GM21529 (cell line): ENCODE measurements at regions not wholly inside any gene's neighbourhood (a gene's known extent, or its start where the extent isn't known, plus 50 kb on each side); places are given as distances from the start of the nearest gene placed in this dataset.
"Not testable (repeated sequence)": the region's sequence is repeated elsewhere in the genome, so short reads cannot be mapped to it uniquely, and the experiment has no call there.

Experiments used
- ATAC-seq: cut with Tn5 transposase; IDR thresholded peaks from one replicate; pipeline ENCODE4 v1.9.1; 2021; ENCODE audit not compliant: unreplicated experiment

DNA sequence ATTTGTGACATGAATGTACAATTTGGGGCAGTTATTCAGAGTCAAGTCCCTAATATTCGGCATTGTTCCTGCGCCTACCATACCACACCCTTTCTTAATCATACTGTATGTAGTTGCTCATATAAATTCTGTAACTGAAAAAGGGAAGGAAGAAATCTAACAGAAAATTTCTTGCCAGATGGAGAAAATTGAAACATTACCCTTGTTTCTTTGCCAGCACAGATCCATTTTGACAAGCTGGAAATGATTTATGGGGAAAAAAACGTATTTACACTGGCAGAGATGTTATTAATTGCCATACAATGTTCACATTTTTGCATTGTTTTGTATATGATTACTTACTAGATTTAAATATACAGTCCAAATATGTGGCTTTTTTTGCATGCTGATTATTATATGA, 363.8 kb upstream of the PKN2 start:
- no peak for ATAC-seq

DNA sequence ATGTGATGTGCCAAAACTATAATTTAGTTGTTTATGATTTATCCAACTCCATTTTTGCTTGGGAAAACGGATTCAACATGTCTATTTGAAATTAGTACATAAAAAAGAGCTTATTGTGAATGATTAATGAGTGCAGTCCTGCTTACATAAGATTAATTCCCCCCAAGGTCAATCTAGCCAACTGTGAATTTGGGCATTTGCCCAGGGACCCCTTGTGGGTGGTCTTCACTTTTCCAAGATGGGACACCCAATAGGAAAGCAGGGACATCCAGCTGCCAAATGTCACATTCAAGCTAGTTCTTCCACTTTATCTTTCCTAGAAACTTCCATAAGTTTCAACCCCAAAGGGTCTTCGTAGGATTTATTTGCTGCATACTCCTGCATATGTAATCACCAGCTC, 362.4 kb upstream of the PKN2 start:
- ATAC-seq = no peak

GRCh38 chr1:88324899-88325298, 359.2 kb upstream of the PKN2 start:
- ATAC-seq = no peak

DNA sequence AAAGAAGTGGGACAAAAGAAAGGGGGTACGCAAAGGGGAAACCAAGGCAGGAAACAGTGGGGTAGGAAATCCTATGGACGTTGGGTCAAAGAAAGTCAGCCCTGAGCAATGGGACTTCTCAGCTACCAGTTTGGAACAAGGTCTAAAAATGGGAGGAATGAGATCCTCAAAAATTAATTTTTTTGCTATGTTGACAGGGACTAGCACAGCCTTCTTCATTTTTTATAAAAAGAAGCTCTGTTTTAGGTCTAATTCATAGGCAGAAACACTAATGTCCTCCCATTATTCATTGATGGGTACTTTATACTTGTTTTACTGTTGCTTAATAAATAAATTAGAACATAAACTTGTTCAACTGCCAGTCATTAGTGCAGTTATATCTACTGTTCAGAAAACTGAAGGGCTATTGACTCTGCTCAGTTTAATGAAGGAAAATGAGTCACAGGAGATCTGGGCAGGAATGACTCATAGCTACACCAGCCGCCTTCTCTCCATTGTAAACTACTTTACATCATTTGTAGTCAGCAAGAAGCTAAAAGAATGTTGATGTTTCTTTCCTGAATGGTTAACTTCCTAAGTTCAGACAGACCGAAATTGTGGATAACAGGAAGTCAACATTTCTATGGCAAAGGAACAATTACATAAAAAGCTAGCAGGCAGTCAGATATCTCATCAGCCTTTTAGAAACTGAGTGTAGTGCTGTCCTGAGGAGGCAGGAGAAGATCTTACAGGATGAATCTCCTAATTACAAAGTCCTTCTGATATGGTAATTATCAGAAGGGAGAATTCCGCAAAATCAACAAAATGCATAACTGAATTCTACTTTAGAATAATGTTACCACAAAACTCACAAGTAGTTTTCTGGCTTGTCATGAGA, 356.4 kb upstream of the PKN2 start:
- ATAC-seq = no peak

DNA sequence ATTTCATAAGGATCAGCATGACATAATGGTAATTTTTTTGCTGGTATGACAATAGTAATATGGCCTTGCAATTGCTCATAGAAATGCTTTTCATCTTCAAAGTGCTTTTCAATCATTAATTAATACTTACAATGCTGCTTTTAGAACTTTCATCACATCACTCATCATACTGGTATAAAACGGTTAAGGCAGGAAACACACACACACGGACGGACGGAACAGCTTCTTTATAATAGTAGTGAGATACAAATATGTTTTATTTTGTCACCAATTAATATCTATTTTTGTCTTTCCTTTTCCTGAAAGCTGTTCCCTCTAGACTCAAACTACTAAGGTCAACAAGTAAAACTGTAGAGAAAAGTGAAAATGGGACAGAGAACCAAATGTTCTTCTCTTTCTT, 353.9 kb upstream of the PKN2 start:
- no peak for ATAC-seq

GRCh38 chr1:88333086-88333695, 350.9 kb upstream of the PKN2 start:
- no peak for ATAC-seq

DNA sequence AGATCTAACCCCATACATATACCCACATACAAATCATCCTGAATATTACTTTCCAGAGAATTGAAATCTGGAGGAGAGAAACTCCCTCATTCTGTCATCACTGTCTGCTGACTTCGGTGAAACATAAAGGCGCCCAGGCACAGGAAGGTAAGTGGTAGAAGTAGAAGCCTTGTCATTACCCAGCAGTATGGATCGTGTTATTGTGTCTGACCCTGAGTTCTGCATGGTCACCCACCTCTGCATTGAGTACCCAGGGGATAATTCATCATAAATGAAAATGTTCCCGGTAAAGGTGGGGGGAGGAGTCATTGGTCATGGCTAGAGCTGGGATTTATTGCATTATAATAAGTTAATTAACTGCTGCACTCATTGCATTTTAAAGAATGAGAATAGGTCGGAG, 342.6 kb upstream of the PKN2 start:
- no peak for ATAC-seq

DNA sequence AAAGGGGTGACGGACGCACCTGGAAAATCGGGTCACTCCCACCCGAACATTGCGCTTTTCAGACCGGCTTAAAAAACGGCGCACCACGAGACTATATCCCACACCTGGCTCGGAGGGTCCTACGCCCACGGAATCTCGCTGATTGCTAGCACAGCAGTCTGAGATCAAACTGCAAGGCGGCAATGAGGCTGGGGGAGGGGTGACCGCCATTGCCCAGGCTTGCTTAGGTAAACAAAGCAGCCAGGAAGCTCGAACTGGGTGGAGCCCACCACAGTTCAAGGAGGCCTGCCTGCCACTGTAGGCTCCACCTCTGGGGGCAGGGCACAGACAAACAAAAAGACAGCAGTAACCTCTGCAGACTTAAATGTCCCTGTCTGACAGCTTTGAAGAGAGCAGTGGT, 342.0 kb upstream of the PKN2 start:
- not testable (repeated sequence) for ATAC-seq

- no peak for ATAC-seq
Observed at GRCh38 chr1:88350648-88351047, 333.4 kb upstream of the PKN2 start.

DNA sequence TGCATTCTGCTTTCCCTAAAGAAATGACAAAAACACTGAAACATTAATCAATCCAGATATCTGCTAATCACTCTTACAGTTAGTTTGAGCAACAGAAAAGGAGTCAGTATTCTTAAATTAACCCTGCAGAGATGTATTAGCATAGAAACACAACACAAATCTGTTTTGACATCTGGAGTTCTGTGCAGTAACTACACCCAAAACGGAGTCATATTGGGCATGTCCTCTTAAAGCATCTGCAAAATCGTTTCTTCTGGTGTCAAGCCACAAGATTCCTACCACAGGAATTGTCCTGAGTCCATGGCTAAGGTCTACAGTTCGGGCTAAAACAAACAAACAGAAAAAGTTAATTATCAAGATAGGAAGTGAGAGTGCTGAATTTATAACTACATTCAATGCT, 332.1 kb upstream of the PKN2 start:
- no peak for ATAC-seq

GRCh38 chr1:88354256-88354655, 329.8 kb upstream of the PKN2 start:
- no peak for ATAC-seq

GRCh38 chr1:88357729-88358128, 326.3 kb upstream of the PKN2 start:
- no peak for ATAC-seq

- ATAC-seq = no peak
Observed at GRCh38 chr1:88371436-88372023, 312.5 kb upstream of the PKN2 start.

GRCh38 chr1:88375977-88376376, 308.1 kb upstream of the PKN2 start:
- ATAC-seq = no peak

DNA sequence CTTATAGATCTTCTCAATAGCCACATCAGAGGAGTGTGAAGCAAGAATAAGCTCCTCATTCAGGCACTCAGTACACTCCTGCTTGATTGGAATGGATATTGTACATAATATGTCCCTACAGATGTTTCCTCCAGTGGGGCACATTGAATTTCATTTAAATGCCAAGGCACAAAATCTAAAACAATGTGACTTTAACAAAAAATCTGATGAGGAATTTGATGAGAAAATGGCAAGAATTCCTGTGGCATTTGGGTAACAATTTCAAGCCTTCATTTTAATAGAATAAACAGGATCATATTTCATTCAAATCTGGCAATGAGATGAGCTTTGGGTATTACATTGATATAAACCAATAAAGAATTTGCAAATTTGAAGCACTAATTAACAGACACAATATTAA, 307.7 kb upstream of the PKN2 start:
- no peak for ATAC-seq

DNA sequence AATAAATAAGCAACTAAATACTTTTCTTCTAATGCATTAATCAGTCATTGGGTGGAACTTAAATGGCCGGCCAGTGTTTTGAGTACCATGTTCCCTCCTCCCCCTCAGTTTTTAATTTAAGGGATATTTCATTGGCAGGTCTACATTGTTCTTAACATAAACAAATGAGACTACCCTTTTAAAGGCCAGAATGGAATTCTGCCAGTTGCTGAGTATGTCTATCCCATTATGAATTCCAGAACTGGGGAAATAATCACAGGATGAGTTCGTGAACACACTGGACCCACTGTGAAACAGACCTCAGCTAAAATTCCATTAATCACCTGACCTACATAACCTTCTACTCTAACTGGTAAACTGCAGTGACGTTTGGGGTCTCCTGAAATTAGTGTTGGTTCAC, 305.5 kb upstream of the PKN2 start:
- ATAC-seq = no peak

DNA sequence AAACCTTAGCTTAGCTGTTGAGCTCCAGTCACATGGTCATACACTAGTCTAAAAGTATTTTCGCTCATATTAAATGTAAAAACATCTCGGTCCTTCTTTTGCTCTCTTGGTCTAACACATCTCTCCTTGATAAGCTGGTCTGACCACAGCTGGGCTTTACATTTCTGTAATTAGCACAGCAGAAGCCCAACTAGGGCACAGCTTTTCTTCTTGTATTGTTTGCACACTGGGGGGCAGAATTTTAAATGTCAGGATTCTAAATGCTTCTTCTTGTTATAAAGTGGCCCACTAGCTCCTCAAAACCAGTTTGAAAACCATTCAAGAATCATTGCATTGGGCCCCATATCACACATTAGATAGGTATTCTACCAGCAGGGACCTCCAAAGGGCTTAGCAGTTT, 289.1 kb upstream of the PKN2 start:
- no peak for ATAC-seq

- no peak for ATAC-seq
Observed at GRCh38 chr1:88398338-88398737, 285.7 kb upstream of the PKN2 start.

DNA sequence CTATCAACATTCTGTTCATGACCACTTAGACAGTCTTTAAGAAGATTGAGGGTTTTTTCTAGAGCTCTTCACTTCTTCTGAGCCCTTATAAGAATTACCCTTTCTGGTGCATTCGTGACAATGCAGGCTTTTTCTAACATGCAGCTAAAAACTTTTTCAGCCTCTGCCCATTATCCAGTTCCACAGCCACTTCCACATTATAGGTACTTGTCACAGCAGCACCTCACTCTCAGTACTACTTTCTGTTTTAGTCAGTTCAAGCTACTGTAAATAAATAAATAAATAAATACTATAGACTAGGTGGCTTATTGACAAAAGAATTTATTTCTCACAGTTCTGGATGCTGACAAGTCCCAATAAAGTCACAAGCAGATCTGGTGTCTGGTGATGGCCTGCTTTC, 284.4 kb upstream of the PKN2 start:
- ATAC-seq = peak; percentile 64

DNA sequence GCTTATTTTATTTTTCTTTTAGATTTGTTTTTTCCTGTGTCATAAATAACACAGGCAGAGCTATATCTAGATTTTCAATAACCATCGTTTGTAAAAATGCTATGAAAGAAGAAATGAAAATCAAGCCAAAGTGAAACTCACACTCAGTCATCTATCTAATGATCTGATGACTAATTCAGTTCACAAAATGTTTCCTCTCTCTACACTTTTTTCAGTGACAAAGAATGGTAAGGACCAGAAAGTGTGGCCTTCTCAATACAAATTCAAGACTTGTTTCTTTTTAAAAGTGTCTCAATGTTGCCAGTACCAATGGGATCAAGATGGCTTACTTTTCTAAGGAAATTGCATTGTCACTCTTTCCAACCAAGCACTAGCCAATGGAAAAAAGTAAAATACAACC, 282.8 kb upstream of the PKN2 start:
- peak; percentile 92 for ATAC-seq

DNA sequence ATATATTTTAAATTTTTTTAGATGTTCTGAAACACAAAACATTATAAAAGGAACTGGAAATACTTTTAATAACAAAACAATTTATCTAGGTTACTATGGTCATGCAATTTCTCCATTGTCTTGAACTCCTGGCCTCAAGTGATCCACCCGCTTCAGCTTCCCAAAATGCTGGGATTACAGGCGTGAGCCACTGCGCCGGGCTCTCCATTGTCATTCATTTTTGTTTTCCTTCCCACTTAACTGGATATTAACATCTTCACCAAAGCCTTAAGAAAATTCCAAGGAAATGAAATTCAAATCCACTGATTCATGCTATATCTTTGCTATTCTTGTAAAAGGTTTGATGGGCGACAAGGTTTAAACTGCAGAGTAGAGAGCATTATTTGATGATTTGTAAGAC, 279.5 kb upstream of the PKN2 start:
- no peak for ATAC-seq

GRCh38 chr1:88407248-88407647, 276.8 kb upstream of the PKN2 start:
- ATAC-seq = no peak
